K562 (cell line): ENCODE measurements at regions not wholly inside any gene's neighbourhood (a gene's known extent, or its start where the extent isn't known, plus 50 kb on each side); places are given as distances from the start of the nearest gene placed in this dataset.

Source experiments
- ATAC-seq: fragments of 200-7000 bp; cut with Tn5 transposase; 3 replicates; pipeline ENCODE4 v1.9.1; 2020; ENCODE audit warnings: moderate library complexity
- BruUV-seq: library from RNA; stranded (reverse); fragments of 400-500 nt; replicated peaks from 2 replicates; lab custom pipeline; 2021; lab: Mats Ljungman, UMichigan
- CTCF ChIA-PET: fragments of 300-600 bp; formaldehyde crosslinking; extraction: SDS; loops from one replicate; lab custom pipeline; 2021; ENCODE audit warnings: low intra/inter-chr PET ratio; lab: Yijun Ruan, JAX
- POLR2A ChIA-PET: fragments of 300-600, 350-650 bp; sonication (Branson Sonifier 250); formaldehyde crosslinking; extraction: SDS; loops from one replicate; lab custom pipeline; 2021; ENCODE audit warnings: antibody characterized with exemption, inconsistent platforms; lab: Yijun Ruan, JAX
- DNase-seq, 4 experiments: peaks; one replicate each; pipeline versions ENCODE4 v3.0.0 to v3.0.0-alpha.2; 2011 to 2018; ENCODE audit warnings: low spot score in 3 of 4, mixed read lengths in 3 of 4; ENCODE audit errors: extremely low read depth in 1 of 4
- FAIRE-seq: peaks from 2 replicates; lab custom pipeline; 2011; peaks lifted over from hg19 to GRCh38; lab: Jason Lieb, UNC
- H2AFZ ChIP-seq: 2 replicates; pipeline ENCODE4 v1.6.0; 2011; ENCODE audit warnings: low read depth, low read length, control low read depth, inconsistent platforms
- H3K27ac ChIP-seq: fragments of 200-600 bp; 3 replicates; pipeline ENCODE4 v1.8.0; 2011; ENCODE audit warnings: low read depth, mild to moderate bottlenecking, control low read depth, inconsistent platforms, low read length, moderate library complexity, mixed read lengths; ENCODE audit errors: extremely low read depth
- H3K27me3 ChIP-seq, 2 experiments: fragments of 300-600 bp in 1 of 2; 2 replicates in 1 of 2; 3 replicates in 1 of 2; pipeline versions ENCODE4 v1.6.0 to v1.8.0; 2011; ENCODE audit warnings: inconsistent platforms in 2 of 2, low read length in 2 of 2, mild to moderate bottlenecking in 1 of 2, mixed read lengths in 1 of 2, moderate library complexity in 1 of 2; ENCODE audit not compliant: control insufficient read depth in 2 of 2, insufficient read depth in 2 of 2
- H3K36me3 ChIP-seq: fragments of 300-600 bp; 3 replicates; pipeline ENCODE4 v1.8.0; 2011; ENCODE audit warnings: mild to moderate bottlenecking, low read length, inconsistent platforms; ENCODE audit not compliant: control insufficient read depth, insufficient read depth
- H3K4me1 ChIP-seq, 2 experiments: fragments of 200-600 bp in 1 of 2; replicated peaks in 1 of 2; 2 replicates in 1 of 2; 3 replicates in 1 of 2; pipeline versions ENCODE4 v1.5.1 to v1.8.0; 2011; ENCODE audit warnings: inconsistent platforms in 2 of 2, low read length in 2 of 2, mild to moderate bottlenecking in 1 of 2, mixed read lengths in 1 of 2, moderate library complexity in 1 of 2; ENCODE audit not compliant: control insufficient read depth in 2 of 2, insufficient read depth in 2 of 2
- H3K4me2 ChIP-seq: 2 replicates; pipeline ENCODE4 v1.6.1; 2011; ENCODE audit warnings: low read length, control low read depth, inconsistent platforms, mixed read lengths; ENCODE audit not compliant: insufficient read depth
- H3K4me3 ChIP-seq: fragments of 200-600 bp; sonication (generic), shearing (Covaris generic); 2 replicates; pipeline ENCODE4 v1.5.1; 2016; ENCODE audit warnings: control low read depth, inconsistent platforms
- H3K79me2 ChIP-seq: fragments of 200-600 bp; 3 replicates; pipeline ENCODE4 v1.8.0; 2011; ENCODE audit warnings: low read length, inconsistent platforms; ENCODE audit not compliant: control insufficient read depth, insufficient read depth
- H3K9ac ChIP-seq, 2 experiments: 2 replicates each; pipeline versions ENCODE4 v1.6.0 to v1.6.1; 2011; ENCODE audit warnings: low read depth in 2 of 2, low read length in 2 of 2, control low read depth in 1 of 2, inconsistent platforms in 1 of 2, mild to moderate bottlenecking in 1 of 2, mixed read lengths in 1 of 2; ENCODE audit not compliant: insufficient read depth in 1 of 2
- H3K9me1 ChIP-seq: one replicate; pipeline ENCODE4 v1.6.0; 2011; ENCODE audit warnings: inconsistent platforms, mild to moderate bottlenecking, low read length, moderate library complexity; ENCODE audit not compliant: control insufficient read depth, insufficient read depth
- H3K9me3 ChIP-seq: replicated peaks from 2 replicates; pipeline ENCODE4 v1.5.1; 2011; ENCODE audit warnings: low read depth, low read length, inconsistent platforms; ENCODE audit not compliant: control insufficient read depth, insufficient read depth
- H4K20me1 ChIP-seq: replicated peaks from 2 replicates; pipeline ENCODE4 v1.6.1; 2011; ENCODE audit warnings: low read length, inconsistent platforms, mixed read lengths; ENCODE audit not compliant: control insufficient read depth, insufficient read depth
- BRD4 ChIP-seq: fragments of 200-600 bp; sonication (generic); IDR thresholded peaks from 2 replicates; pipeline ENCODE4 v1.6.1; 2017; ENCODE audit warnings: inconsistent platforms
- ESRRB ChIP-seq: fragments of 250-450 bp; sonication (Bioruptor Pico); IDR thresholded peaks from 2 replicates; pipeline ENCODE4 v1.5.0; 2020; ENCODE audit warnings: mild to moderate bottlenecking, moderate library complexity, borderline replicate concordance
- HNRNPUL1 ChIP-seq: fragments of 200-400 bp; formaldehyde crosslinking; IDR thresholded peaks from 2 replicates; pipeline ENCODE4 v1.6.1; 2017; ENCODE audit warnings: low read length
- ZC3H4 ChIP-seq: sonication (generic); formaldehyde crosslinking; IDR thresholded peaks from 2 replicates; pipeline ENCODE4 v1.9.0; 2021; ENCODE audit warnings: missing genetic modification reagents, borderline replicate concordance
- ZKSCAN1 ChIP-seq: fragments of 150-350 bp; IDR thresholded peaks from 2 replicates; pipeline ENCODE4 v1.6.1; 2016; ENCODE audit warnings: low read depth, low read length
- ZNF76 ChIP-seq: fragments of 250-450 bp; sonication (Bioruptor Pico); IDR thresholded peaks from 2 replicates; pipeline ENCODE4 v1.4.0; 2020; ENCODE audit warnings: mild to moderate bottlenecking, moderate library complexity, borderline replicate concordance
- WGBS: fragments of 100-300 bp; shearing (Covaris generic); methylation state at CpG from one replicate; pipeline ENCODE4 v1.1.6; 2016; ENCODE audit warnings: low coverage, mixed read lengths; ENCODE audit not compliant: insufficient coverage; ENCODE audit errors: missing lambda C conversion rate; 5-methylcytosine and 5-hydroxymethylcytosine counted together
- in situ Hi-C: fragments of 300-500 bp; cut with MboI; formaldehyde crosslinking; loops from 4 replicates; pipeline ENCODE4 v1.15.0; 2018; ENCODE audit warnings: inconsistent platforms, mixed read lengths
- intact Hi-C: fragments of 100-400 bp; cut with micrococcal nuclease; formaldehyde crosslinking; loops from 2 replicates; pipeline ENCODE4 v1.14.2; 2022
- TF ChIP-seq, protein P1 (sequence below): IDR thresholded peaks from 2 replicates; pipeline ENCODE4 v1.6.1; 2016; ENCODE audit warnings: missing genetic modification characterization, missing compliant biosample characterization
- TF ChIP-seq, protein P2 (sequence below), 2 experiments: IDR thresholded peaks; 2 replicates each; pipeline ENCODE4 v1.6.1; 2011; ENCODE audit warnings: borderline replicate concordance in 1 of 2, control low read depth in 1 of 2, low read depth in 1 of 2, low read length in 1 of 2, mild to moderate bottlenecking in 1 of 2, mixed read lengths in 1 of 2, moderate library complexity in 1 of 2; ENCODE audit not compliant: insufficient read depth in 1 of 2, insufficient read length in 1 of 2, poor library complexity in 1 of 2, severe bottlenecking in 1 of 2; ENCODE audit errors: extremely low read depth in 1 of 2

DNA sequence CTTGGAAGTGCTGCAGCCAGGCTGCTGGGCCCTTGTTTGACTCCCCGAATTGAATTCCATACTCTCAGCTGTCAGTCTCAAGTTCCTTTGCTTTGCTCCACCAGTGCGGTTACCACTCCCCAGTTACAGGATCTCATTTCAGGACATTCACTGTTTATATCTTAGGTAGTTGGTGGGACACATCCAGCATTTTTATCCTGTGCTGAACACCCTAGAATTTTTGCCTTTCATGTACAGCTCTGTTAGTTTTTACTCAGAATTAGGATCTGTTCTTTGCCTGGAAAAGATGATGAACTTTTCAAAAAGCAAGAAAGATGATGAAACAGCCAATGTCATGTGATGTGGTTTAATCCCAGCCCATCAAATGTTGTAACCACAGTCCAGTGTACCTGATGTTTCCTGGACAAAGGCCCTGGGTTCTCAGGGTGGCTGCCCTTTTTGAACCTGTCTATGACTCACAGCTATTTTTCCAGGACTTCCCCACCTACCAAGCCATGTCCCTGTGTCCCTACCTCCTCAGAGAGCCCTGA, 149.7 kb downstream of the NOC3L start:
- Histone ChIP-seq H3K4me1 (no peaks in the 10 kb centered on the region), H3K4me2 (no peak overlapping the region), H3K9ac (no peak overlapping the region), H3K27me3 (peaks cover 0 to 17% of the 10 kb centered on the region in 2 experiments; a peak in 2 of 5 replicates), H3K79me2 (no peaks in the 10 kb centered on the region), H4K20me1 (no peaks in the 10 kb centered on the region), H3K27ac (no peak overlapping the region), H2AFZ (no peak overlapping the region), H3K9me3 (no peaks in the 10 kb centered on the region), H3K9me1 (no peaks in the 10 kb centered on the region), H3K4me3 (no peak overlapping the region), H3K36me3 (no peaks in the 10 kb centered on the region)
- in situ Hi-C loops (no loop called here), intact Hi-C loops (no loop called here)
- WGBS = 0% methylated on average over 2 of the region's 2 CpGs
- no peak for DNase-seq
- POLR2A ChIA-PET = interaction anchor here (0.6 kb wide), 1 partner anchor 970 kb away, joined by 3 read pairs; no protein-coding TSS in a partner anchor
- ATAC-seq = no peak
- no TSS peak for BruUV-seq
- CTCF ChIA-PET = no interaction called here
- FAIRE-seq = no peak
- TF ChIP-seq HNRNPUL1 = no peak
- TF ChIP-seq, protein P1, sequence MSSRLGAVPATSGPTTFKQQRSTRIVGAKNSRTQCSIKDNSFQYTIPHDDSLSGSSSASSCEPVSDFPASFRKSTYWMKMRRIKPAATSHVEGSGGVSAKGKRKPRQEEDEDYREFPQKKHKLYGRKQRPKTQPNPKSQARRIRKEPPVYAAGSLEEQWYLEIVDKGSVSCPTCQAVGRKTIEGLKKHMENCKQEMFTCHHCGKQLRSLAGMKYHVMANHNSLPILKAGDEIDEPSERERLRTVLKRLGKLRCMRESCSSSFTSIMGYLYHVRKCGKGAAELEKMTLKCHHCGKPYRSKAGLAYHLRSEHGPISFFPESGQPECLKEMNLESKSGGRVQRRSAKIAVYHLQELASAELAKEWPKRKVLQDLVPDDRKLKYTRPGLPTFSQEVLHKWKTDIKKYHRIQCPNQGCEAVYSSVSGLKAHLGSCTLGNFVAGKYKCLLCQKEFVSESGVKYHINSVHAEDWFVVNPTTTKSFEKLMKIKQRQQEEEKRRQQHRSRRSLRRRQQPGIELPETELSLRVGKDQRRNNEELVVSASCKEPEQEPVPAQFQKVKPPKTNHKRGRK (tag) = no peak
- no peak for TF ChIP-seq BRD4
- TF ChIP-seq, protein P2, sequence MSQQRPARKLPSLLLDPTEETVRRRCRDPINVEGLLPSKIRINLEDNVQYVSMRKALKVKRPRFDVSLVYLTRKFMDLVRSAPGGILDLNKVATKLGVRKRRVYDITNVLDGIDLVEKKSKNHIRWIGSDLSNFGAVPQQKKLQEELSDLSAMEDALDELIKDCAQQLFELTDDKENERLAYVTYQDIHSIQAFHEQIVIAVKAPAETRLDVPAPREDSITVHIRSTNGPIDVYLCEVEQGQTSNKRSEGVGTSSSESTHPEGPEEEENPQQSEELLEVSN (IDR thresholded peaks at IDR 0.05; ENCODE audit: borderline replicate concordance in 1 of 2, extremely low read depth in 1 of 2, insufficient read depth in 1 of 2, insufficient read length in 1 of 2, low read depth in 1 of 2, low read length in 1 of 2, poor library complexity in 1 of 2, severe bottlenecking in 1 of 2) = no peak
- TF ChIP-seq ZNF76 (CRISPR knock-in tag) = no peak
- TF ChIP-seq ZKSCAN1 = no peak
- TF ChIP-seq ZC3H4 (CRISPR knock-in tag) = no peak
- no peak for TF ChIP-seq ESRRB (CRISPR knock-in tag)
